K562 (cell line): ENCODE measurements at regions not wholly inside any gene's neighbourhood (a gene's known extent, or its start where the extent isn't known, plus 50 kb on each side); places are given as distances from the start of the nearest gene placed in this dataset.

Experiments used
- ATAC-seq: fragments of 200-7000 bp; cut with Tn5 transposase; 3 replicates; pipeline ENCODE4 v1.9.1; 2020; ENCODE audit warnings: moderate library complexity
- BruUV-seq: library from RNA; stranded (reverse); fragments of 400-500 nt; replicated peaks from 2 replicates; lab custom pipeline; 2021; lab: Mats Ljungman, UMichigan
- CTCF ChIA-PET: fragments of 300-600 bp; formaldehyde crosslinking; extraction: SDS; loops from one replicate; lab custom pipeline; 2021; ENCODE audit warnings: low intra/inter-chr PET ratio; lab: Yijun Ruan, JAX
- POLR2A ChIA-PET: fragments of 300-600, 350-650 bp; sonication (Branson Sonifier 250); formaldehyde crosslinking; extraction: SDS; loops from one replicate; lab custom pipeline; 2021; ENCODE audit warnings: antibody characterized with exemption, inconsistent platforms; lab: Yijun Ruan, JAX
- DNase-seq, 4 experiments: peaks; one replicate each; pipeline versions ENCODE4 v3.0.0 to v3.0.0-alpha.2; 2011 to 2018; ENCODE audit warnings: low spot score in 3 of 4, mixed read lengths in 3 of 4; ENCODE audit errors: extremely low read depth in 1 of 4
- FAIRE-seq: peaks from 2 replicates; lab custom pipeline; 2011; peaks lifted over from hg19 to GRCh38; lab: Jason Lieb, UNC
- H2AFZ ChIP-seq: 2 replicates; pipeline ENCODE4 v1.6.0; 2011; ENCODE audit warnings: low read depth, low read length, control low read depth, inconsistent platforms
- H3K27ac ChIP-seq: fragments of 200-600 bp; 3 replicates; pipeline ENCODE4 v1.8.0; 2011; ENCODE audit warnings: low read depth, mild to moderate bottlenecking, control low read depth, inconsistent platforms, low read length, moderate library complexity, mixed read lengths; ENCODE audit errors: extremely low read depth
- H3K27me3 ChIP-seq, 2 experiments: fragments of 300-600 bp in 1 of 2; 2 replicates in 1 of 2; 3 replicates in 1 of 2; pipeline versions ENCODE4 v1.6.0 to v1.8.0; 2011; ENCODE audit warnings: inconsistent platforms in 2 of 2, low read length in 2 of 2, mild to moderate bottlenecking in 1 of 2, mixed read lengths in 1 of 2, moderate library complexity in 1 of 2; ENCODE audit not compliant: control insufficient read depth in 2 of 2, insufficient read depth in 2 of 2
- H3K36me3 ChIP-seq: fragments of 300-600 bp; 3 replicates; pipeline ENCODE4 v1.8.0; 2011; ENCODE audit warnings: mild to moderate bottlenecking, low read length, inconsistent platforms; ENCODE audit not compliant: control insufficient read depth, insufficient read depth
- H3K4me1 ChIP-seq, 2 experiments: fragments of 200-600 bp in 1 of 2; replicated peaks in 1 of 2; 2 replicates in 1 of 2; 3 replicates in 1 of 2; pipeline versions ENCODE4 v1.5.1 to v1.8.0; 2011; ENCODE audit warnings: inconsistent platforms in 2 of 2, low read length in 2 of 2, mild to moderate bottlenecking in 1 of 2, mixed read lengths in 1 of 2, moderate library complexity in 1 of 2; ENCODE audit not compliant: control insufficient read depth in 2 of 2, insufficient read depth in 2 of 2
- H3K4me2 ChIP-seq: 2 replicates; pipeline ENCODE4 v1.6.1; 2011; ENCODE audit warnings: low read length, control low read depth, inconsistent platforms, mixed read lengths; ENCODE audit not compliant: insufficient read depth
- H3K4me3 ChIP-seq: fragments of 200-600 bp; sonication (generic), shearing (Covaris generic); 2 replicates; pipeline ENCODE4 v1.5.1; 2016; ENCODE audit warnings: control low read depth, inconsistent platforms
- H3K79me2 ChIP-seq: fragments of 200-600 bp; 3 replicates; pipeline ENCODE4 v1.8.0; 2011; ENCODE audit warnings: low read length, inconsistent platforms; ENCODE audit not compliant: control insufficient read depth, insufficient read depth
- H3K9ac ChIP-seq, 2 experiments: 2 replicates each; pipeline versions ENCODE4 v1.6.0 to v1.6.1; 2011; ENCODE audit warnings: low read depth in 2 of 2, low read length in 2 of 2, control low read depth in 1 of 2, inconsistent platforms in 1 of 2, mild to moderate bottlenecking in 1 of 2, mixed read lengths in 1 of 2; ENCODE audit not compliant: insufficient read depth in 1 of 2
- H3K9me1 ChIP-seq: one replicate; pipeline ENCODE4 v1.6.0; 2011; ENCODE audit warnings: inconsistent platforms, mild to moderate bottlenecking, low read length, moderate library complexity; ENCODE audit not compliant: control insufficient read depth, insufficient read depth
- H3K9me3 ChIP-seq: replicated peaks from 2 replicates; pipeline ENCODE4 v1.5.1; 2011; ENCODE audit warnings: low read depth, low read length, inconsistent platforms; ENCODE audit not compliant: control insufficient read depth, insufficient read depth
- H4K20me1 ChIP-seq: replicated peaks from 2 replicates; pipeline ENCODE4 v1.6.1; 2011; ENCODE audit warnings: low read length, inconsistent platforms, mixed read lengths; ENCODE audit not compliant: control insufficient read depth, insufficient read depth
- GTF2A2 ChIP-seq: IDR thresholded peaks from 2 replicates; pipeline ENCODE4 v1.6.1; 2016; ENCODE audit warnings: mild to moderate bottlenecking, missing genetic modification characterization, missing compliant biosample characterization
- GTF2E2 ChIP-seq: fragments of 200-800 bp; sonication (Bioruptor generic); IDR thresholded peaks from 2 replicates; pipeline ENCODE4 v1.6.1; 2016; ENCODE audit warnings: missing genetic modification characterization, missing compliant biosample characterization
- MTF1 ChIP-seq: fragments of 250-450 bp; sonication (Bioruptor Pico); IDR thresholded peaks from 2 replicates; pipeline ENCODE4 v1.9.0; 2021; ENCODE audit warnings: moderate library complexity, mild to moderate bottlenecking, inconsistent platforms, borderline replicate concordance
- PHF8 ChIP-seq: fragments of 200-600 bp; sonication (generic); IDR thresholded peaks from 2 replicates; pipeline ENCODE4 v1.6.1; 2012; ENCODE audit warnings: mixed run types, mild to moderate bottlenecking, inconsistent platforms, low read length, moderate library complexity, borderline replicate concordance
- RFX7 ChIP-seq: fragments of 250-450 bp; sonication (Bioruptor Pico); IDR thresholded peaks from 2 replicates; pipeline ENCODE4 v1.5.1; 2021; ENCODE audit warnings: mild to moderate bottlenecking
- SMAD3 ChIP-seq: fragments of 450-650 bp; formaldehyde crosslinking; conservative IDR thresholded peaks from 2 replicates; pipeline ENCODE4 v1.4.0; 2020; ENCODE audit warnings: mild to moderate bottlenecking
- ZBTB8A ChIP-seq: fragments of 450-650 bp; IDR thresholded peaks from 2 replicates; pipeline ENCODE4 v1.6.1; 2018; ENCODE audit warnings: mild to moderate bottlenecking, moderate library complexity; ENCODE audit not compliant: partially characterized antibody
- ZNF695 ChIP-seq: fragments of 450-650 bp; formaldehyde crosslinking; IDR thresholded peaks from 2 replicates; pipeline ENCODE4 v1.4.0; 2020; ENCODE audit warnings: mild to moderate bottlenecking, moderate library complexity
- WGBS: fragments of 100-300 bp; shearing (Covaris generic); methylation state at CpG from one replicate; pipeline ENCODE4 v1.1.6; 2016; ENCODE audit warnings: low coverage, mixed read lengths; ENCODE audit not compliant: insufficient coverage; ENCODE audit errors: missing lambda C conversion rate; 5-methylcytosine and 5-hydroxymethylcytosine counted together
- in situ Hi-C: fragments of 300-500 bp; cut with MboI; formaldehyde crosslinking; loops from 4 replicates; pipeline ENCODE4 v1.15.0; 2018; ENCODE audit warnings: inconsistent platforms, mixed read lengths
- intact Hi-C: fragments of 100-400 bp; cut with micrococcal nuclease; formaldehyde crosslinking; loops from 2 replicates; pipeline ENCODE4 v1.14.2; 2022

DNA sequence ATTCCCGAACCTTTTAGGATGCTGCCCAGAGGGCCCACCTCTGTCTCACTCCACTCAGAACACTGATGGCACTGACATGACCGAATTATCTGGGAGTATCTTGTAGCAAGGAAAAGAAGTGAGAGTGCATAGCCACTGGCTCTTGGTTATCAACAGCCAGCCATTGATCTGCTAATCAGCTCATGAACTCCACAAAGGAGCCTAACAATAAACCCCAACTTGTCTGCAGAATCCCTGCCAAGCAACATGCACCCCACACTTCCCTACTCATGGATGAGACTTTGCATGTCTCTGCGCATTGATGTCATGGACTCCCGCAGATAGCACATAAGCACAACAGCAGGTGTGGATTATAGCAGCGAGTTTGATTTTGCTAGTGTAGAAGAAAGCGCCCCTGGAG lies 1538.9 kb upstream of the RAG2 start (continued):
- TF ChIP-seq GTF2A2 (tag) = no peak
- TF ChIP-seq MTF1 (CRISPR knock-in tag) = no peak
- no peak for TF ChIP-seq ZNF695 (CRISPR knock-in tag)
- TF ChIP-seq GTF2E2 (tag) = no peak
- no peak for TF ChIP-seq ZBTB8A

DNA sequence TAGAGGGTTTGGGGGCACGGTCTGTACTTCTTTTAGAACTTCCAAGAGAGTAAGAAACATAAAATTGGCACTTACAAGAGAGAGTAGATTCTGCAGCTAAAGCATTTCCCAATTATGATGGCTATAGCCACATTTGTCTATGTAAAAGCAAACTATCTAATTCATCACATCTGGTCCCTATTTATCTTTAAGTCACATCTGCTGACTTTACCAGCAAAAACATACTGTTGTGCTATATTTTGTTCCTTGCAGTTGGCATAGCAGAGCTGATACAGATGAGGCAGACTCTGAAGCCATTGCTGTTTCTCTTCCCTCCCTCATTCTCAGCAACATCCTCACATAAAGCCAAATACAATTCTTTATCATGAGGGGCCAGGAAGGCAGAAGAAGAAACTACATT lies 1533.5 kb upstream of the RAG2 start:
- Histone ChIP-seq H3K9me3 (no peaks in the 10 kb centered on the region), H3K4me2 (no peak overlapping the region), H4K20me1 (no peaks in the 10 kb centered on the region), H3K4me1 (no peaks in the 10 kb centered on the region), H3K27me3 (no peaks in the 10 kb centered on the region), H3K79me2 (no peaks in the 10 kb centered on the region), H3K27ac (no peak overlapping the region), H3K9ac (no peak overlapping the region), H3K4me3 (no peak overlapping the region), H3K9me1 (no peaks in the 10 kb centered on the region), H2AFZ (no peak overlapping the region), H3K36me3 (no peaks in the 10 kb centered on the region)
- DNase-seq (no peak), FAIRE-seq (no peak), ATAC-seq (no peak)
- intact Hi-C loops (no loop called here), in situ Hi-C loops (no loop called here)
- 0% methylated on average over 1 of the region's 1 CpG for WGBS
- ChIA-PET POLR2A (no interaction called here), CTCF (no interaction called here)
- TF ChIP-seq SMAD3 (CRISPR knock-in tag) (no peak), RFX7 (no peak), PHF8 (no peak)
- BruUV-seq = no TSS peak
